ENCODE measurements at regions not wholly inside any gene's neighbourhood (a gene's known extent, or its start where the extent isn't known, plus 50 kb on each side); places are given as distances from the start of the nearest gene placed in this dataset.
"Not testable (repeated sequence)": the region's sequence is repeated elsewhere in the genome, so short reads cannot be mapped to it uniquely, and the experiment has no call there.

GRCh38 chr13:18947376-18947977 lies 234.1 kb downstream of the TUBA3C start:
- no peak for DNase-seq

GRCh38 chr13:18946738-18947137 lies 234.9 kb downstream of the TUBA3C start:
- no peak for DNase-seq

- DNase-seq, result no peak
Measured at GRCh38 chr13:18944501-18945068, 237.0 kb downstream of the TUBA3C start.

- no peak for DNase-seq
Measured at GRCh38 chr13:18943721-18944391, 237.8 kb downstream of the TUBA3C start.

GRCh38 chr13:18943273-18943672 lies 238.4 kb downstream of the TUBA3C start:
- no peak for DNase-seq

- no peak for DNase-seq
Measured at GRCh38 chr13:18936104-18936503, 245.5 kb downstream of the TUBA3C start.

- DNase-seq, result no peak
Measured at GRCh38 chr13:18921063-18921462, 260.6 kb downstream of the TUBA3C start.

GRCh38 chr13:18905096-18905495 lies 276.5 kb downstream of the TUBA3C start:
- DNase-seq, result not testable (repeated sequence)

- DNase-seq, result not testable (repeated sequence)
Measured at GRCh38 chr13:18895411-18895810, 286.2 kb downstream of the TUBA3C start.

GRCh38 chr13:18891242-18891641 lies 290.4 kb downstream of the TUBA3C start:
- DNase-seq, result not testable (repeated sequence)

GRCh38 chr13:18874875-18875789 lies 306.5 kb downstream of the TUBA3C start:
- DNase-seq, result peak; percentile 4

- DNase-seq, result not testable (repeated sequence)
Measured at GRCh38 chr13:18870557-18870956, 311.1 kb downstream of the TUBA3C start.

- DNase-seq, result not testable (repeated sequence)
Measured at GRCh38 chr13:18869365-18869764, 312.3 kb downstream of the TUBA3C start.

- DNase-seq, result not testable (repeated sequence)
Measured at GRCh38 chr13:18837986-18838629, 343.5 kb downstream of the TUBA3C start.

GRCh38 chr13:18837179-18837745 lies 344.4 kb downstream of the TUBA3C start:
- DNase-seq, result not testable (repeated sequence)

- DNase-seq, result not testable (repeated sequence)
Measured at GRCh38 chr13:18836371-18837178, 345.0 kb downstream of the TUBA3C start.

- not testable (repeated sequence) for DNase-seq
Measured at GRCh38 chr13:18835754-18836153, 345.9 kb downstream of the TUBA3C start.

GRCh38 chr13:18824678-18825077 lies 356.9 kb downstream of the TUBA3C start:
- DNase-seq, result peak; percentile 7

- not testable (repeated sequence) for DNase-seq
Measured at GRCh38 chr13:18822655-18823639, 358.7 kb downstream of the TUBA3C start.

- DNase-seq, result not testable (repeated sequence)
Measured at GRCh38 chr13:18773988-18774387, 407.6 kb downstream of the TUBA3C start.
